Heart left ventricle (tissue), 13 donors: ENCODE measurements at regions not wholly inside any gene's neighbourhood (a gene's known extent, or its start where the extent isn't known, plus 50 kb on each side); places are given as distances from the start of the nearest gene placed in this dataset.
"Not testable (repeated sequence)": the region's sequence is repeated elsewhere in the genome, so short reads cannot be mapped to it uniquely, and the experiment has no call there.

Source experiments
- CTCF ChIP-seq, 12 donors: fragments of 200-600 bp; sonication (generic) in 4 of 12; IDR thresholded peaks; one replicate each; pipeline versions ENCODE4 v1.5.0 to v1.8.0; 2018 to 2022; ENCODE audit warnings: antibody characterized with exemption in 12 of 12, mild to moderate bottlenecking in 5 of 12
- POLR2A ChIP-seq, 2 donors: fragments of 450-650 bp; IDR thresholded peaks; one replicate each; pipeline ENCODE4 v1.6.1; 2017; ENCODE audit warnings: antibody characterized with exemption in 2 of 2, mild to moderate bottlenecking in 2 of 2, moderate library complexity in 2 of 2
- donor health status: ischemic (EF 13 %, LVEDD 7.1; RV severe dilation, severe dysfunction).
- donor health status: DM: no; HTN: yes; CAD: no.
- donor health status: DM: no; HTN: no; CAD: no.
- donor health status: ischemic (EF 25% LVEDD 6.9; RV normal size, moderate dysfunction).
- donor health status: ischemic (EF 25% LVEDD 5.7; RV mildly dilated, moderate dysfunction).
- donor health status: ischemic (EF 35%, LVEDD 5.7; RV mildly dilated, moderate dysfunction).
- donor health status: nonischemic (EF 11% LVEDD 7.7; RV severe dilation, severe dysfunction).
- donor health status: DM: yes; HTN: yes; CAD: no.
- donor health status: PGD.
- donor health status: ischemic (EF 29% LVEDD 5.4; RV normal size, mild dysfunction).
- donor health status: nonischemic (EF 23%, LVEDD 6.1; RV moderate dilation, normal function).

- not testable (repeated sequence) for TF ChIP-seq CTCF, POLR2A (IDR thresholded peaks at IDR 0.05)
Measured at GRCh38 chr11:38690211-38690610, 2092.2 kb upstream of the RAG2 start.
